T-helper 2 cell treated with Interferon-gamma antibody and Interleukin-4, amounts not matched to agents 5 μg/mL and 100 μg/mL, for 36 hours (primary cell): ENCODE measurements at regions not wholly inside any gene's neighbourhood (a gene's known extent, or its start where the extent isn't known, plus 50 kb on each side); places are given as distances from the start of the nearest gene placed in this dataset.
"Not testable (repeated sequence)": the region's sequence is repeated elsewhere in the genome, so short reads cannot be mapped to it uniquely, and the experiment has no call there.

ENCODE experiments used
- DNase-seq: peaks from one replicate; pipeline ENCODE4 v3.0.0; 2021; ENCODE audit warnings: low spot score
- H3K27ac Mint-ChIP-seq: one replicate; pipeline ENCODE4 v1.8.0; 2021; ENCODE audit warnings: mild to moderate bottlenecking, mixed read lengths
- H3K27me3 Mint-ChIP-seq: one replicate; pipeline ENCODE4 v1.8.0; 2021; ENCODE audit warnings: low read depth, mixed read lengths
- H3K36me3 Mint-ChIP-seq: one replicate; pipeline ENCODE4 v1.8.0; 2021; ENCODE audit warnings: low read depth, mixed read lengths
- H3K4me1 Mint-ChIP-seq: one replicate; pipeline ENCODE4 v1.8.0; 2021; ENCODE audit warnings: low read depth, mixed read lengths
- H3K4me3 Mint-ChIP-seq: one replicate; pipeline ENCODE4 v1.8.0; 2022; ENCODE audit warnings: mild to moderate bottlenecking, moderate library complexity, mixed read lengths
- H3K9me3 Mint-ChIP-seq: one replicate; pipeline ENCODE4 v1.8.0; 2021; ENCODE audit warnings: mixed read lengths

DNA sequence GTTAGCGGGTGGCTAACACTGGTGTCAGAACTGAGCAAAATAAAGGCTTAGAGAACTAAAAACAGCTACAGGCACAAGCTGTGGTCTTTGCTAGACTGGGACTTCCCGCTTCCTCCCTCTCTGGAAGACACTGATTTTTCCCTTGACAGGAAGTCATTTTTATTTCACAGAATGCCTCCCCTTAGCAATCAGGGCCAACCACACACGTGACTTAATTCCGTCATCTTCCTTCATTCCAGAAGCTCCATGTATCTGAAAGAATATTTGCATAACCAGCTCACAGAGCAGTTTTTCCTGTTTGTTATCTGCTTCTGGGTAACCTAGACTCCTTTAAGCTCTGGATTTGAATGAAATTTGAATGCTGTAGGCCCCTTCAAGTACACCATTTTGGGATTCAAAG is 327.5 kb upstream of the FRG1 start:
- no peak for DNase-seq
- H3K4me3 Mint-ChIP-seq, result no peak overlapping the region
- no peaks in the 10 kb centered on the region for H3K4me1 Mint-ChIP-seq
- H3K9me3 Mint-ChIP-seq, result peaks cover 4% of the 10 kb centered on the region
- H3K36me3 Mint-ChIP-seq, result no peaks in the 10 kb centered on the region
- H3K27ac Mint-ChIP-seq, result no peak overlapping the region
- no peaks in the 10 kb centered on the region for H3K27me3 Mint-ChIP-seq

- H3K4me1 Mint-ChIP-seq, result no peaks in the 10 kb centered on the region
- no peak overlapping the region for H3K4me3 Mint-ChIP-seq
- no peaks in the 10 kb centered on the region for H3K36me3 Mint-ChIP-seq
- no peak for DNase-seq
- H3K27me3 Mint-ChIP-seq, result no peaks in the 10 kb centered on the region
- H3K27ac Mint-ChIP-seq, result no peak overlapping the region
- peaks cover 4% of the 10 kb centered on the region for H3K9me3 Mint-ChIP-seq
Observed at GRCh38 chr4:189615217-189615663, 325.4 kb upstream of the FRG1 start.

DNA sequence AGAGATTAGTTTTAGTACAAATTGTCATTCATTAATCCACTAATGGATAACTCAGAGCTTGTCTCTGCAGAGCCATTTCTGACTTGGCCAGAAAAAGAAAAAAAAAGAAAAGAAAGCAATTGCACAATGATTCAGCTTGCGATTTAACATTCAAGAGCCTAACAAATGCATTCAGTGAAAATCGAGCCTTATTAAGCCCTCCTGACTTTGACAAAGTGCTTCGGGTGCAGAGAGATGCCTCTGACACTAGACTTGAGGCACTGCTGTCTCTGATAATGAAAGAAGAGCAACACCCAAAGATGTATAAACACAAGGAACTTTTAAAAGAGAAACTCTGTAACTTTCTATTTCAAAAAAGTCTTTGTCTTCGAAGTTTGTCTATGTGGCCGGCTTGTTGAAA is 322.9 kb upstream of the FRG1 start:
- DNase-seq, H3K4me1 Mint-ChIP-seq, H3K36me3 Mint-ChIP-seq, H3K27ac Mint-ChIP-seq, H3K9me3 Mint-ChIP-seq, H3K4me3 Mint-ChIP-seq, H3K27me3 Mint-ChIP-seq: not testable (repeated sequence)

GRCh38 chr4:189619441-189620250 is 321.0 kb upstream of the FRG1 start:
- not testable (repeated sequence) for H3K27me3 Mint-ChIP-seq, DNase-seq, H3K27ac Mint-ChIP-seq, H3K9me3 Mint-ChIP-seq, H3K36me3 Mint-ChIP-seq, H3K4me3 Mint-ChIP-seq, H3K4me1 Mint-ChIP-seq

GRCh38 chr4:189622574-189622973 is 318.1 kb upstream of the FRG1 start:
- not testable (repeated sequence) for H3K36me3 Mint-ChIP-seq, H3K9me3 Mint-ChIP-seq, H3K4me1 Mint-ChIP-seq, H3K27ac Mint-ChIP-seq, H3K27me3 Mint-ChIP-seq, H3K4me3 Mint-ChIP-seq
- peak; percentile 9 for DNase-seq

GRCh38 chr4:189627041-189627440 is 313.6 kb upstream of the FRG1 start:
- H3K4me3 Mint-ChIP-seq, H3K36me3 Mint-ChIP-seq, H3K4me1 Mint-ChIP-seq, DNase-seq, H3K9me3 Mint-ChIP-seq, H3K27ac Mint-ChIP-seq, H3K27me3 Mint-ChIP-seq: not testable (repeated sequence)

DNA sequence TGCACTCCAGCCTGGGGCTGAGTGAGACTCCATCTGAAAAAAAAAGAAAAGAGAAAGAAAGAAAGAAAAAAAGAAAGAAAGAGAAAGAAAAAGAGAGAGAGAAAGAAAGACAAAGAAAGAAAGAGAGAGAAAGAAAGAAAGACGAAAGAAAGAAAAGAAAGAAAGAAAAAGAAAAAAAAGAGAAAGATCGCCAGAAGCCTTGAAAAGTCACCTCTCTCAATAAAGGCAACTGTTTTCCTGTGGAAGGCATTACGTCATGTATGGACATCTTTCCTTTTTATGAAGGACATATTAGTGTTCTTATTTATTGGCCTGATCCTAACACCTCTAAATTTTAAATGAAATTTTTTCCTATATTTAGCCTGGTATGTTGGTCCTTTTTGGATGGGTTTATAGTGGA is 310.9 kb upstream of the FRG1 start:
- not testable (repeated sequence) for H3K4me1 Mint-ChIP-seq, H3K36me3 Mint-ChIP-seq

DNA sequence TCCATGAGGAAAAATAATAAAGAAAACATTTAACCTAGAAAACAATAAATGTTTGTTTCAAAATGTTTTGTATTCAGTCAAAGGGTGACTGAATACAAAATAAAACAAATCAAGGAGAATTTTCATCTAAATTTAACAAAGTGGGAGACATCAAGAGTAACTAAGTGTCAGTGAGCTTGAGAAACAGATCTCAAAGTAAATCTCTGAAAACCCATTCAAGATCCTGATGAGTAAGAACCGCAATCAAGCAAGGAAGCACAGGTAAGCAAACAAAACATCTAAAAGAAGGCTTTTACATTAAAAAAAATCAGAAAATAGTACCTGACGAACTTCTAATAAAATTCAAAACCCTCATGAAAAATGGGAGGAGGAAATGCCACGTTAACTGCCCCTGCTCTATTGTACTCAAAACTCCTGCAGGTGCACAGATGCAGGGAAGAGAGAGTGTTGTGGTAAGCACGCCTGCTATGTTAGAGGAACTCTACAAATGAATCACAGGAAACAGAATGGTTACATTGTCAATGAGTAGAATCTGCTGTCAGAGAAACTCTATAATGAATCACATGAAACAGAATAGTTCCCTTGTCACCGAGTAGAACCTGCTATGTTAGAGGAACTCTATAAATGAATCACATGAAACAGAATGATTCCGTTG is 309.6 kb upstream of the FRG1 start:
- peak overlapping the region; percentile 56 for H3K27ac Mint-ChIP-seq
- not testable (repeated sequence) for H3K27me3 Mint-ChIP-seq, H3K4me1 Mint-ChIP-seq

More for the DNA sequence above, 310.9 kb upstream of the FRG1 start:
- not testable (repeated sequence) for H3K27me3 Mint-ChIP-seq, H3K9me3 Mint-ChIP-seq, H3K27ac Mint-ChIP-seq, DNase-seq, H3K4me3 Mint-ChIP-seq

DNA sequence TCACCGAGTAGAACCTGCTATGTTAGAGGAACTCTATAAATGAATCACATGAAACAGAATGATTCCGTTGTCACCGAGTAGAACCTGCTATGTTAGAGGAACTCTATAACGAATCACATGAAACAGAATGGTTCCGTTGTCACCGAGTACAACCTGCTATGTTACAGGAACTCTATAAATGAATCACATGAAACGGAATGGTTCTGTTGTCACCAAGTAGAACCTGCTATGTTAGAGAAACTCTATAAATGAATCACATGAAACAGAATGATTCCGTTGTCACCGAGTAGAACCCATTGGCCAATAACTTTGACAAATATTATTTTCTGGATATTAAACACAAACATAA is 309.1 kb upstream of the FRG1 start:
- not testable (repeated sequence) for H3K4me1 Mint-ChIP-seq, H3K36me3 Mint-ChIP-seq, H3K27me3 Mint-ChIP-seq, DNase-seq
- Mint-ChIP-seq H3K27ac (peak overlapping the region; percentile 76), H3K4me3 (peak overlapping the region; percentile 50), H3K9me3 (peaks cover 13% of the 10 kb centered on the region)

More for the DNA sequence above, 309.6 kb upstream of the FRG1 start:
- H3K36me3 Mint-ChIP-seq, H3K9me3 Mint-ChIP-seq: not testable (repeated sequence)
- peak; percentile 14 for DNase-seq
- peak overlapping the region; percentile 50 for H3K4me3 Mint-ChIP-seq

GRCh38 chr4:189650436-189650835 is 290.2 kb upstream of the FRG1 start:
- H3K4me1 Mint-ChIP-seq, H3K27ac Mint-ChIP-seq, H3K36me3 Mint-ChIP-seq, H3K9me3 Mint-ChIP-seq, DNase-seq, H3K4me3 Mint-ChIP-seq, H3K27me3 Mint-ChIP-seq: not testable (repeated sequence)

DNA sequence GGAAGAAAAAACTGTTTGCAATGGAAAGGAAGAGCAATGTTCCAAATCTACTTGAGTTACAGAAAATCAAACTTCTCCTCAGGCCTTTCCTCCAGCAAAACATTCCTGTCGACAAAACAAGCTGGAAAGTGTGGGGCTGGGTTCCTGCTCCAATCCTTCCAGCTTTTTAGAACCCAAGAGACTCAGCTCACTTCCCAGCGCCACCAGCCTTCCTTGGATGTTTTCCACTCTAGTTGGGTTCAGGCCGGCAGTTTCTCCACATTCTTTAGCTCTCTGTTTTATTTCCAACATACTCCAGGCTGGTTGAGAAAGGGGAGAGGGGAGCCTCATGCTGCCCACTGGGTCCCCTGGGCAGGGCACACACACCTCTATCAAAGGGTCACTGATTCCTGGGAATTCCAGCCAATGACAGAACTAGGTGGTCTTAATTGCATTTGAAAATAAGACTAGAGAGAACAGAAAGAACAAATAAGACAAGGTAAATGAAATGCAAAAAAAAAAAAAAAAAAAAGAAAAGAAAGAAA is 287.5 kb upstream of the FRG1 start:
- H3K9me3 Mint-ChIP-seq, DNase-seq, H3K4me3 Mint-ChIP-seq, H3K27me3 Mint-ChIP-seq, H3K36me3 Mint-ChIP-seq, H3K27ac Mint-ChIP-seq, H3K4me1 Mint-ChIP-seq: not testable (repeated sequence)

- H3K36me3 Mint-ChIP-seq, H3K4me1 Mint-ChIP-seq, H3K9me3 Mint-ChIP-seq, DNase-seq, H3K27ac Mint-ChIP-seq, H3K4me3 Mint-ChIP-seq, H3K27me3 Mint-ChIP-seq: not testable (repeated sequence)
Observed at GRCh38 chr4:189653983-189654382, 286.7 kb upstream of the FRG1 start.

- DNase-seq, H3K4me3 Mint-ChIP-seq, H3K27ac Mint-ChIP-seq: not testable (repeated sequence)
Observed at GRCh38 chr4:189654396-189654795, 286.3 kb upstream of the FRG1 start.

GRCh38 chr4:189655817-189656216 is 284.9 kb upstream of the FRG1 start:
- not testable (repeated sequence) for H3K27ac Mint-ChIP-seq, H3K36me3 Mint-ChIP-seq, H3K9me3 Mint-ChIP-seq, H3K27me3 Mint-ChIP-seq, DNase-seq, H3K4me3 Mint-ChIP-seq, H3K4me1 Mint-ChIP-seq

More at GRCh38 chr4:189654396-189654795, 286.3 kb upstream of the FRG1 start:
- not testable (repeated sequence) for H3K4me1 Mint-ChIP-seq, H3K36me3 Mint-ChIP-seq, H3K9me3 Mint-ChIP-seq, H3K27me3 Mint-ChIP-seq
